ENCODE measurements at regions not wholly inside any gene's neighbourhood (a gene's known extent, or its start where the extent isn't known, plus 50 kb on each side); places are given as distances from the start of the nearest gene placed in this dataset.
A peak's percentile ranks its signal among the peaks of the same experiment; 100 is the strongest.

DNA sequence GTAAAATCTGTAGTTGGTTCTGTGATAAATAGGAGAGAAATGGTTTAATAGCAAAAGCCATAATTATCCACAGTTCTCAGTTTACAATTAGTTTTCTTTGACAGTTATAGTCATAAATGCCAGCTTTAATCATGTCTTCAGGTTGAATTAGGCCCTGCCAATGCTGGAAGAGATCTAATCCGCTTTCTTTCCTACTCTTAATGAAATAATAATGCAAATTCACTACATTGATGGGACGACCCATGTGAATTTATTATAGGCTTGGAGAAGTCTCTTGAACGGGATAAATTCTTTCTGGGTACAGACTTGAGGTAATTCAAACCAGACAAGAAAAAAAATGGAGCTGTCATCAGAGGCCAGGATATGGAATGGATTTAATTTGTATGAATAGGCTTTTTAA, 950.4 kb downstream of the EFNA5 start:
- DNase-seq, result no peak
- H3K4me3 Mint-ChIP-seq, result no peak overlapping the region
- no peaks in the 10 kb centered on the region for H3K27me3 Mint-ChIP-seq (ENCODE audit: low read depth, poor library complexity)
- H3K36me3 Mint-ChIP-seq (ENCODE audit: low read depth), result peaks cover 8% of the 10 kb centered on the region
- no peak overlapping the region for H3K27ac Mint-ChIP-seq
- H3K9me3 Mint-ChIP-seq, result peaks cover 13% of the 10 kb centered on the region
- TF ChIP-seq, protein P1, sequence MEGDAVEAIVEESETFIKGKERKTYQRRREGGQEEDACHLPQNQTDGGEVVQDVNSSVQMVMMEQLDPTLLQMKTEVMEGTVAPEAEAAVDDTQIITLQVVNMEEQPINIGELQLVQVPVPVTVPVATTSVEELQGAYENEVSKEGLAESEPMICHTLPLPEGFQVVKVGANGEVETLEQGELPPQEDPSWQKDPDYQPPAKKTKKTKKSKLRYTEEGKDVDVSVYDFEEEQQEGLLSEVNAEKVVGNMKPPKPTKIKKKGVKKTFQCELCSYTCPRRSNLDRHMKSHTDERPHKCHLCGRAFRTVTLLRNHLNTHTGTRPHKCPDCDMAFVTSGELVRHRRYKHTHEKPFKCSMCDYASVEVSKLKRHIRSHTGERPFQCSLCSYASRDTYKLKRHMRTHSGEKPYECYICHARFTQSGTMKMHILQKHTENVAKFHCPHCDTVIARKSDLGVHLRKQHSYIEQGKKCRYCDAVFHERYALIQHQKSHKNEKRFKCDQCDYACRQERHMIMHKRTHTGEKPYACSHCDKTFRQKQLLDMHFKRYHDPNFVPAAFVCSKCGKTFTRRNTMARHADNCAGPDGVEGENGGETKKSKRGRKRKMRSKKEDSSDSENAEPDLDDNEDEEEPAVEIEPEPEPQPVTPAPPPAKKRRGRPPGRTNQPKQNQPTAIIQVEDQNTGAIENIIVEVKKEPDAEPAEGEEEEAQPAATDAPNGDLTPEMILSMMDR (IDR thresholded peaks at IDR 0.05), result no peak
- no peaks in the 10 kb centered on the region for H3K4me1 Mint-ChIP-seq

DNA sequence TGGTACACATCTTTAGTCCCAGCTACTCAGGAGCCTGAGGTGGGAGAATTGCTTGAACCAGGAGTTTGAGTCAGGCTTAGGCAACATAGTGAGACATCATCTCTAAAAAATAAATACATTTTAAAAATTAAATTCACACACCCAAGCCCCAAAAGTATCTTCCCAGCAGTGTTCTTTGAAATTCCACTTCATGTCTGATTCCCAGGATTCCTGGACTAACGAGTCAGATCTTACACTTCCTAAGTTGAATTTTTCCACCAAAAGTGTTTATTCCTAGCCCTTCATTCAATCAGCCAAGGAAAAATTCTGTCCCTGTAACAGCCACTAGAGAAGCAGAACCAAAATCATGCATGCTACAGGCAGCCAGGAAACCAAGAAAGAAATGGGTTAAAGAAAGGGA, 970.9 kb downstream of the EFNA5 start:
- TF ChIP-seq, protein P1 (IDR thresholded peaks at IDR 0.05), result no peak

DNA sequence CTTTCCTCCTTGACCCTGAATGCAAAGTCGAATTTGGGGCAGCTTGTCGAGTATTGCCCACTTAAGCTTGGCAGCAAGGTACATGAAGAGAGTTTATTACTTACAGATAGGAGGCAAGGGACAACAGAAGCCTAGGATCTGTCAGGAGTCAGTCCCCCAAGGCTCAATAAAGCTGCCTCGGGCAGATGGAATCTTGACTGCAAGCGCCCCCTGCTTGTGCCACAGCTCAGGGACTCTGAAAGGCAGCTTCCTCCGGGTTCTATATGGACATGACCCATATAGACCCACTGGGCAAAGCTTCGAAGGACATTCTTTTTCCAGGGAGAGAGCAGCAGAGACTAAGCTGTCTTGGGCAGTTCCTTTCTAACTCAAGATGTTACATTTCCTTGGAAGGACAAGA, 971.5 kb downstream of the EFNA5 start:
- H3K36me3 Mint-ChIP-seq (ENCODE audit: low read depth), result no peaks in the 10 kb centered on the region

More for the DNA sequence above, 970.9 kb downstream of the EFNA5 start:
- DNase-seq, result no peak
- no peaks in the 10 kb centered on the region for H3K9me3 Mint-ChIP-seq
- no peaks in the 10 kb centered on the region for H3K4me1 Mint-ChIP-seq
- H3K4me3 Mint-ChIP-seq, result no peak overlapping the region
- H3K27ac Mint-ChIP-seq, result no peak overlapping the region
- H3K36me3 Mint-ChIP-seq (ENCODE audit: low read depth), result no peaks in the 10 kb centered on the region
- no peaks in the 10 kb centered on the region for H3K27me3 Mint-ChIP-seq (ENCODE audit: low read depth, poor library complexity)

DNA sequence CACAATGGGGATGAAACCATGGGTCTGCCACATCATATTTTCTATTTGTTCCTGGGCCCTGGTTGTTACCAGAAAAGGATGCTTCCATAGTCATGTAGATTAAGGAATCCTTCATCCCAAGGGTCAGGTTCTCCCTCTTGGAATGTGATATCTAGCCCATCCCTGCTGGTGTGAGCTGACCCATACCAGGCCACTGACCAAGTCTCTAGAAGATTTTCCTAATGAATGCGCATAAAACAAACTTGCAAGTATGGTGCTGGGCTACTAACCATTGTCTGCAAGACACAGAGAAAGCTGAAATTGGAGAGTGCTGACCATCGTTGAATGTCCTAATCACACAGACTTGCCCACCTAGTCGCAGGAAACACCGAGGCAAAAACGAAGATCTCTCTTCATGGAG, 972.6 kb downstream of the EFNA5 start:
- DNase-seq, result no peak
- no peaks in the 10 kb centered on the region for H3K27me3 Mint-ChIP-seq (ENCODE audit: low read depth, poor library complexity)
- TF ChIP-seq, protein P1 (IDR thresholded peaks at IDR 0.05), result no peak
- no peak overlapping the region for H3K4me3 Mint-ChIP-seq
- no peaks in the 10 kb centered on the region for H3K9me3 Mint-ChIP-seq
- no peak overlapping the region for H3K27ac Mint-ChIP-seq
- no peaks in the 10 kb centered on the region for H3K36me3 Mint-ChIP-seq (ENCODE audit: low read depth)
- no peaks in the 10 kb centered on the region for H3K4me1 Mint-ChIP-seq

More for the DNA sequence above, 971.5 kb downstream of the EFNA5 start:
- no peaks in the 10 kb centered on the region for H3K9me3 Mint-ChIP-seq
- no peak overlapping the region for H3K4me3 Mint-ChIP-seq
- peak; percentile 3 for DNase-seq
- H3K27me3 Mint-ChIP-seq (ENCODE audit: low read depth, poor library complexity), result no peaks in the 10 kb centered on the region
- no peak overlapping the region for H3K27ac Mint-ChIP-seq
- no peaks in the 10 kb centered on the region for H3K4me1 Mint-ChIP-seq
- TF ChIP-seq, protein P1 (IDR thresholded peaks at IDR 0.05), result no peak

DNA sequence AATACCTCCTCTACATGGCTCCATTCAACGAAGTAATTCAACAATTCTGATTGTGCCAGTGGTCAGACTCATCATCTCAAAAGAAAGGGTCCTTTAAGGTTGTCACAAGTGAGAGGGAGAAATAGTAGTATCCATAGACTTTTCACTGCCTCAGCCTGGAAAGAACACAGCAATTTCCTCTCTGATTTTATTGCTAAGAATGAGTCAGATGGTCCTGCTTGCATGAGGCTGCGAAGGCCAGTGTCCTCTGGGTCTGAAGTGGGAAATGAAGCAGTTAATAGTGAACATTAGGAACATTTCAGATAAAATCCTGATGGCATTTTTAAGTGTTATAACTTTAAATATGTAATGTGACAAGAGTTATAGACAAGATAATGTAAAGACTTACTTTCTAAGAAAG, 979.0 kb downstream of the EFNA5 start:
- Mint-ChIP-seq H3K9me3 (no peaks in the 10 kb centered on the region), H3K4me3 (no peak overlapping the region), H3K27ac (no peak overlapping the region), H3K27me3 (ENCODE audit: low read depth, poor library complexity) (peaks cover 2% of the 10 kb centered on the region), H3K36me3 (ENCODE audit: low read depth) (no peaks in the 10 kb centered on the region), H3K4me1 (no peaks in the 10 kb centered on the region)
- no peak for DNase-seq
- TF ChIP-seq, protein P1 (IDR thresholded peaks at IDR 0.05), result no peak

DNA sequence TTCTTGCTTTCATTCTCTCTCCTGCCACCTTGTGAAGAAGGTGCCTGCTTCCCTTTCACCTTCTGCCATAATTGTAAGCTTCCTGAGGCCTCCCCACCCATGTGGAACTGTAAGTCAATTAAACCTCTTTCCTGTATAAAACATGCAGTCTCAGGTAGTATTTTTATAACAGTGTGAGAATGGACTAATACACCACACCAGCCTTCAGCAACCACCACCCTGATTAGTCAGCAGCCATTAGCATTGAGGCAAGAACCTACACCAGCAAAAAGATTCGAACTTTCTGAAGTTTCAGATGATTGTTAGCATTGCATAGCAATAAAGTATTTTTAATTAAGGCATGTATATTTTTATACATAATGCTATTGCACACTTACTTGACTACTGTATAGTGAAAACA, 980.2 kb downstream of the EFNA5 start:
- DNase-seq, result no peak
- Mint-ChIP-seq H3K4me3 (no peak overlapping the region), H3K27me3 (ENCODE audit: low read depth, poor library complexity) (peaks cover 2% of the 10 kb centered on the region), H3K27ac (no peak overlapping the region), H3K36me3 (ENCODE audit: low read depth) (no peaks in the 10 kb centered on the region), H3K9me3 (no peaks in the 10 kb centered on the region), H3K4me1 (no peaks in the 10 kb centered on the region)
- TF ChIP-seq, protein P1 (IDR thresholded peaks at IDR 0.05), result no peak

All from nephron progenitor cell (in vitro differentiated cells).